SU-DHL-6 (cell line): ENCODE measurements at regions not wholly inside any gene's neighbourhood (a gene's known extent, or its start where the extent isn't known, plus 50 kb on each side); places are given as distances from the start of the nearest gene placed in this dataset.

Experiments used
- H2AFZ ChIP-seq: fragments of 200-600 bp; sonication (generic); 2 replicates; pipeline ENCODE4 v1.6.1; 2014; ENCODE audit warnings: low read depth, mild to moderate bottlenecking, moderate library complexity, mixed read lengths, antibody characterized with exemption, low read length; ENCODE audit not compliant: severe bottlenecking
- H3F3A ChIP-seq: fragments of 200-600 bp; shearing (Covaris generic); 2 replicates; pipeline ENCODE4 v1.6.0; 2016; ENCODE audit warnings: antibody characterized with exemption, mild to moderate bottlenecking; ENCODE audit not compliant: insufficient read depth
- H3K27ac ChIP-seq: fragments of 200-600 bp; sonication (generic); 2 replicates; pipeline ENCODE4 v1.5.1; 2016; ENCODE audit warnings: low read depth, mild to moderate bottlenecking, low read length, moderate library complexity, mixed read lengths
- H3K27me3 ChIP-seq: fragments of 200-600 bp; sonication (generic), shearing (Covaris generic); 2 replicates; pipeline ENCODE4 v1.6.0; 2014; ENCODE audit warnings: mild to moderate bottlenecking, low read length
- H3K36me3 ChIP-seq: fragments of 200-600 bp; sonication (generic); 2 replicates; pipeline ENCODE4 v1.6.1; 2014; ENCODE audit warnings: mild to moderate bottlenecking, low read length, mixed read lengths
- H3K4me2 ChIP-seq: fragments of 300-600, 200-600 bp; shearing (Covaris generic), sonication (generic); 2 replicates; pipeline ENCODE4 v1.6.0; 2014; ENCODE audit warnings: low read length, low read depth, mild to moderate bottlenecking; ENCODE audit not compliant: poor library complexity, severe bottlenecking
- H3K4me3 ChIP-seq: fragments of 200-600 bp; sonication (generic); 2 replicates; pipeline ENCODE4 v1.5.1; 2014; ENCODE audit warnings: antibody characterized with exemption, low read length, mild to moderate bottlenecking, mixed read lengths; ENCODE audit not compliant: insufficient read depth, poor library complexity, severe bottlenecking
- H3K79me2 ChIP-seq: fragments of 200-600 bp; sonication (generic); 2 replicates; pipeline ENCODE4 v1.6.1; 2014; ENCODE audit warnings: mild to moderate bottlenecking, low read length, moderate library complexity; ENCODE audit not compliant: insufficient read depth
- H3K9ac ChIP-seq: fragments of 200-600 bp; sonication (generic); 2 replicates; pipeline ENCODE4 v1.7.0; 2014; ENCODE audit warnings: mild to moderate bottlenecking, low read length
- H3K9me2 ChIP-seq: fragments of 200-600 bp; sonication (generic); replicated peaks from 2 replicates; pipeline ENCODE4 v1.6.1; 2014; ENCODE audit warnings: low read length; ENCODE audit not compliant: insufficient read depth
- H3K9me3 ChIP-seq: fragments of 200-600 bp; sonication (generic); 2 replicates; pipeline ENCODE4 v1.6.1; 2014; ENCODE audit warnings: low read length, mixed read lengths; ENCODE audit not compliant: insufficient read depth
- H4K20me1 ChIP-seq: fragments of 200-600 bp; sonication (generic); 2 replicates; pipeline ENCODE4 v1.6.1; 2014; ENCODE audit warnings: low read depth, mild to moderate bottlenecking, antibody characterized with exemption, low read length, moderate library complexity, mixed read lengths
- CTCF ChIP-seq: fragments of 200-600 bp; sonication (generic); IDR thresholded peaks from one replicate; pipeline ENCODE4 v1.5.1; 2017; ENCODE audit warnings: antibody characterized with exemption, mild to moderate bottlenecking, low read length, moderate library complexity; ENCODE audit not compliant: insufficient read depth, poor library complexity, severe bottlenecking
- EZH2phosphoT487 ChIP-seq: fragments of 200-600 bp; sonication (generic), shearing (Covaris generic); conservative IDR thresholded peaks from 2 replicates; pipeline ENCODE4 v1.6.1; 2018; ENCODE audit warnings: mild to moderate bottlenecking, antibody characterized with exemption, low read length, moderate library complexity, mixed read lengths

DNA sequence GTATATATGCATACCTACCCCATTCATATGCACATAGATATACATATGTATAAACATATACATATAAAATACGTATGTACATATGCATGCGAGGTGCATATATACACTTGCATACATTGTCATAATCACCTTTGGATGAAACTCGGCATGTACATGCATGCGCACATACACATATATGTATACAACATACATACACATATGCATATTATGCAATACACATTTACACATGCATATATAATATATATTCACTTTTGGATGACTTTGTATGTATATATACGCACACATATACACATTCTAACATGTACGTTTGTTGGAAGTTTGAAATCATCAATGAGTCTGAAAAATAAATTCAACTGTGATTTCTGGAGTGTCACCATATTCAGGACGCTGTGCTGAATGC, 401.6 kb upstream of the TBX3 start:
- Histone ChIP-seq H3K4me2 (no peak overlapping the region), H3K9me3 (no peaks in the 10 kb centered on the region), H3F3A (no peaks in the 10 kb centered on the region), H2AFZ (no peak overlapping the region), H3K9ac (no peak overlapping the region), H3K36me3 (no peaks in the 10 kb centered on the region), H3K27me3 (no peaks in the 10 kb centered on the region), H3K79me2 (no peaks in the 10 kb centered on the region), H4K20me1 (no peaks in the 10 kb centered on the region), H3K27ac (no peak overlapping the region), H3K9me2 (no peaks in the 10 kb centered on the region), H3K4me3 (no peak overlapping the region)
- TF ChIP-seq EZH2phosphoT487, result no peak
- TF ChIP-seq CTCF, result no peak

DNA sequence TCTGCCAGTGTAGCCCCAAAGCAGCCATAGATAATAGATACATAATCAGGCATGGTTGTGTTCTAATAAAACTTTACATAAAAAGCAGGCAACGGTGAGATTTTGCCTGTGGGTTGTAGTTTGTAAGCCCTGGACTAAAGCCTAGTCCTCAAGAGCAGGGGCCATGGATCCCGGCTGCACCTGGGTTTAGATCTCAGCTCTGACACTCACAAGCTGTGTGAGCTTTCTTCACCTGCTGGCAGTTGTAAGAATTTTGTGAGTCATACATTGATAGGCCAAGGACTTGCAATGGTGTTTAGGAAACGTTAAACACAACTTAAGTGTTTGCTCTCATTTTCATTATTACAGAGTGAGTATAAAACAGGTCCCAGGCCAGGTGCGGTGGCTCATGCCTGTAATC, 395.8 kb upstream of the TBX3 start:
- Histone ChIP-seq H3K4me3 (no peak overlapping the region), H3K27me3 (no peaks in the 10 kb centered on the region), H3K27ac (no peak overlapping the region), H3F3A (no peaks in the 10 kb centered on the region), H4K20me1 (no peaks in the 10 kb centered on the region), H3K9ac (no peak overlapping the region), H3K79me2 (no peaks in the 10 kb centered on the region), H3K4me2 (no peak overlapping the region), H3K36me3 (no peaks in the 10 kb centered on the region), H3K9me2 (no peaks in the 10 kb centered on the region), H2AFZ (no peak overlapping the region), H3K9me3 (no peaks in the 10 kb centered on the region)
- TF ChIP-seq CTCF, result no peak
- TF ChIP-seq EZH2phosphoT487, result no peak

DNA sequence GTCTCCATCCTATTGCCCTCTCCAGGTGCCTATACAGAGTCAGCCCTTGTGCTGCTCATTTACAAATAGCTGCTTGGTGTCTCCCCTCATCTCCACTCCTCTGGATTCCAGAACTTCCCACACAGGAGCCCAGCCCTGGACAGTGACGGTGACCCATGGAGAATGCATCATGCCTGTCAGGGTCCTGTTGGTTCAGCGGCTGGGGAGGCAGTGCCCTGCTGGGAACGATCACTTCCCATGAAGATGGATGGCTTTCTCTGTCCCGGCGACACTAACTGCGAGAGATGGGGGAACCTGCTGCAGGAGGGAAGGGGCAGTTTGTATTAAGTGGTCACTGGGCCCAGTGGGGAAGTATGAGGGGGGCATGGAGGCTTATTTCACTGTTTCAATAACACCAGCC, 395.0 kb upstream of the TBX3 start:
- Histone ChIP-seq H4K20me1 (no peaks in the 10 kb centered on the region), H3K36me3 (no peaks in the 10 kb centered on the region), H3K4me3 (no peak overlapping the region), H3K4me2 (no peak overlapping the region), H3K79me2 (no peaks in the 10 kb centered on the region), H3K9me3 (no peaks in the 10 kb centered on the region), H3K9ac (no peak overlapping the region), H2AFZ (no peak overlapping the region), H3F3A (no peaks in the 10 kb centered on the region), H3K27ac (no peak overlapping the region), H3K9me2 (no peaks in the 10 kb centered on the region), H3K27me3 (no peaks in the 10 kb centered on the region)
- TF ChIP-seq CTCF (no peak), EZH2phosphoT487 (no peak)

DNA sequence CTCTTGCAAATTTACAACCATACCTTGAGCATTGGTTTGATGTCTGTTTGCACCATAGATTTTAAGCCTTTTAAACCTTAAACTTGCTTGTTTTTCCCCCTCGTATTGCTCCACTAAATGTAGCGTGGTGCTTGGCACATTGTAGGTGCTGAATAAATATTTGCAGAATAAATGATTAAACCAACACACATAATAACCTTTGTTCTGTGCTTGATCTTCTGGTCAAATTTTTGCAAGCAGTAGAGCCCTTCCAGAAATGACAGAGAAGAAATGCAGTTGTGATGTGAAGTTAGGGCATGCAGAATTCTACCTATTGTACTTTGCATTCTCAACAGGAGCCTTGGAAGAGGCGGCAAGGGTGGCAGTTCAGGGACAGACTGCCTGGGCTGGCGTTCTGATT, 394.4 kb upstream of the TBX3 start:
- no peaks in the 10 kb centered on the region for H3K9me3 ChIP-seq
- TF ChIP-seq EZH2phosphoT487 (no peak), CTCF (no peak)

More for the DNA sequence above, 394.4 kb upstream of the TBX3 start:
- Histone ChIP-seq H3K79me2 (no peaks in the 10 kb centered on the region), H3F3A (no peaks in the 10 kb centered on the region), H3K4me2 (no peak overlapping the region), H4K20me1 (no peaks in the 10 kb centered on the region), H2AFZ (no peak overlapping the region), H3K36me3 (no peaks in the 10 kb centered on the region), H3K27me3 (no peaks in the 10 kb centered on the region), H3K4me3 (no peak overlapping the region), H3K9ac (no peak overlapping the region), H3K27ac (no peak overlapping the region), H3K9me2 (no peaks in the 10 kb centered on the region)
